AG09319 (cell line): ENCODE measurements at regions not wholly inside any gene's neighbourhood (a gene's known extent, or its start where the extent isn't known, plus 50 kb on each side); places are given as distances from the start of the nearest gene placed in this dataset.
"Not testable (repeated sequence)": the region's sequence is repeated elsewhere in the genome, so short reads cannot be mapped to it uniquely, and the experiment has no call there.

ENCODE experiments used
- DNase-seq: peaks from one replicate; pipeline ENCODE4 v3.0.0-alpha.2; 2010; ENCODE audit warnings: low read depth; ENCODE audit errors: extremely low read depth
- TF ChIP-seq, protein P1 (sequence below): IDR thresholded peaks from 2 replicates; pipeline ENCODE4 v1.5.1; 2011; ENCODE audit warnings: low read depth, mild to moderate bottlenecking, inconsistent platforms, low read length, moderate library complexity

- DNase-seq = no peak
- TF ChIP-seq, protein P1, sequence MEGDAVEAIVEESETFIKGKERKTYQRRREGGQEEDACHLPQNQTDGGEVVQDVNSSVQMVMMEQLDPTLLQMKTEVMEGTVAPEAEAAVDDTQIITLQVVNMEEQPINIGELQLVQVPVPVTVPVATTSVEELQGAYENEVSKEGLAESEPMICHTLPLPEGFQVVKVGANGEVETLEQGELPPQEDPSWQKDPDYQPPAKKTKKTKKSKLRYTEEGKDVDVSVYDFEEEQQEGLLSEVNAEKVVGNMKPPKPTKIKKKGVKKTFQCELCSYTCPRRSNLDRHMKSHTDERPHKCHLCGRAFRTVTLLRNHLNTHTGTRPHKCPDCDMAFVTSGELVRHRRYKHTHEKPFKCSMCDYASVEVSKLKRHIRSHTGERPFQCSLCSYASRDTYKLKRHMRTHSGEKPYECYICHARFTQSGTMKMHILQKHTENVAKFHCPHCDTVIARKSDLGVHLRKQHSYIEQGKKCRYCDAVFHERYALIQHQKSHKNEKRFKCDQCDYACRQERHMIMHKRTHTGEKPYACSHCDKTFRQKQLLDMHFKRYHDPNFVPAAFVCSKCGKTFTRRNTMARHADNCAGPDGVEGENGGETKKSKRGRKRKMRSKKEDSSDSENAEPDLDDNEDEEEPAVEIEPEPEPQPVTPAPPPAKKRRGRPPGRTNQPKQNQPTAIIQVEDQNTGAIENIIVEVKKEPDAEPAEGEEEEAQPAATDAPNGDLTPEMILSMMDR = no peak
Observed at GRCh38 chrX:131854581-131854980, 168.5 kb upstream of the STK26 start.

- DNase-seq = no peak
- TF ChIP-seq, protein P1 = no peak
Observed at GRCh38 chrX:131861088-131861787, 161.9 kb upstream of the STK26 start.

DNA sequence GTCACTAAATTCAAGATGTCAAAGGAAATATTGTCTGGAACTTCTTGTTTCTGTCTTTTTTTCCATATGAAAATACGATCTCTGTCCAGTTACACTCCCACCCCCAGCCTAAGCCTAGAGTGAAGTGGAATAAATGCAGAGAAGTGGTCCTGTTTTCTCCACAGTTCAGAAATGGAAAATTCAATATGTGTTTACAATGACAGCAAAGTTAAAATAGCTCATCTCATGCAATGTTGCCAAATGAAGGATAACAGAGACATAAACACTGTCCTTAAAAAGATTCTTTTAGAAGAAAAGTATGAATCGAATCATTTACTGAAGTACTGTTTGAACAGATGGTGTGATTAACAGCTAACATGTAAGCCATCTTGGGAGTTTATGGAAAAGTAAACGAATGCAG, 160.8 kb upstream of the STK26 start:
- TF ChIP-seq, protein P1 = no peak

GRCh38 chrX:131869182-131869581, 153.9 kb upstream of the STK26 start:
- TF ChIP-seq, protein P1 = no peak
- no peak for DNase-seq

More for the DNA sequence above, 160.8 kb upstream of the STK26 start:
- no peak for DNase-seq

- DNase-seq = no peak
- TF ChIP-seq, protein P1 = no peak
Observed at GRCh38 chrX:131874300-131874699, 148.8 kb upstream of the STK26 start.

GRCh38 chrX:131875827-131876226, 147.3 kb upstream of the STK26 start:
- not testable (repeated sequence) for DNase-seq

GRCh38 chrX:131881194-131881593, 141.9 kb upstream of the STK26 start:
- TF ChIP-seq, protein P1 = no peak
- no peak for DNase-seq

- not testable (repeated sequence) for DNase-seq
Observed at GRCh38 chrX:131885042-131885441, 138.1 kb upstream of the STK26 start.

GRCh38 chrX:131893857-131894256, 129.2 kb upstream of the STK26 start:
- DNase-seq = not testable (repeated sequence)
